Ascending aorta (tissue), 2 donors: ENCODE measurements at regions not wholly inside any gene's neighbourhood (a gene's known extent, or its start where the extent isn't known, plus 50 kb on each side); places are given as distances from the start of the nearest gene placed in this dataset.
A peak's percentile ranks its signal among the peaks of the same experiment; 100 is the strongest.
"Not testable (repeated sequence)": the region's sequence is repeated elsewhere in the genome, so short reads cannot be mapped to it uniquely, and the experiment has no call there.

Experiments
- DNase-seq, 2 donors: peaks; one replicate each; pipeline ENCODE4 v3.0.0-alpha.2; 2019; ENCODE audit warnings: low spot score in 2 of 2
- H3K27ac ChIP-seq, 2 donors: fragments of 200-600 bp; sonication (generic); one replicate each; pipeline ENCODE4 v1.5.1; 2016 to 2017; ENCODE audit warnings: mild to moderate bottlenecking in 1 of 2
- H3K27me3 ChIP-seq: fragments of 200-600 bp; sonication (generic); one replicate; pipeline ENCODE4 v1.5.1; 2017
- H3K36me3 ChIP-seq, 2 donors: fragments of 200-600 bp; sonication (generic); one replicate each; pipeline ENCODE4 v1.5.1; 2016
- H3K4me1 ChIP-seq, 2 donors: fragments of 200-600 bp; sonication (generic); one replicate each; pipeline ENCODE4 v1.5.1; 2016 to 2017; ENCODE audit warnings: mild to moderate bottlenecking in 1 of 2
- H3K4me3 ChIP-seq, 2 donors: fragments of 200-600 bp; sonication (generic); one replicate each; pipeline ENCODE4 v1.5.1; 2016 to 2017; ENCODE audit warnings: mild to moderate bottlenecking in 1 of 2
- H3K9me3 ChIP-seq, 2 donors: fragments of 200-600 bp; sonication (generic); one replicate each; pipeline ENCODE4 v1.5.1; 2016
- intact Hi-C: fragments of 100-400 bp; cut with DNase I; formaldehyde crosslinking; loops from one replicate; pipeline ENCODE4 v1.15.1; 2023
- TF ChIP-seq, protein P1 (sequence below), 3 experiments: fragments of 200-600 bp in 2 of 3; fragments of 450-650 bp in 1 of 3; sonication (generic) in 2 of 3; IDR thresholded peaks; one replicate each; pipeline ENCODE4 v1.5.1; 2016 to 2019; ENCODE audit warnings: antibody characterized with exemption in 3 of 3, mild to moderate bottlenecking in 1 of 3, moderate library complexity in 1 of 3

- intact Hi-C loops: no loop called here
- H3K4me3 ChIP-seq: no peak overlapping the region
- DNase-seq: no peak
- TF ChIP-seq, protein P1, sequence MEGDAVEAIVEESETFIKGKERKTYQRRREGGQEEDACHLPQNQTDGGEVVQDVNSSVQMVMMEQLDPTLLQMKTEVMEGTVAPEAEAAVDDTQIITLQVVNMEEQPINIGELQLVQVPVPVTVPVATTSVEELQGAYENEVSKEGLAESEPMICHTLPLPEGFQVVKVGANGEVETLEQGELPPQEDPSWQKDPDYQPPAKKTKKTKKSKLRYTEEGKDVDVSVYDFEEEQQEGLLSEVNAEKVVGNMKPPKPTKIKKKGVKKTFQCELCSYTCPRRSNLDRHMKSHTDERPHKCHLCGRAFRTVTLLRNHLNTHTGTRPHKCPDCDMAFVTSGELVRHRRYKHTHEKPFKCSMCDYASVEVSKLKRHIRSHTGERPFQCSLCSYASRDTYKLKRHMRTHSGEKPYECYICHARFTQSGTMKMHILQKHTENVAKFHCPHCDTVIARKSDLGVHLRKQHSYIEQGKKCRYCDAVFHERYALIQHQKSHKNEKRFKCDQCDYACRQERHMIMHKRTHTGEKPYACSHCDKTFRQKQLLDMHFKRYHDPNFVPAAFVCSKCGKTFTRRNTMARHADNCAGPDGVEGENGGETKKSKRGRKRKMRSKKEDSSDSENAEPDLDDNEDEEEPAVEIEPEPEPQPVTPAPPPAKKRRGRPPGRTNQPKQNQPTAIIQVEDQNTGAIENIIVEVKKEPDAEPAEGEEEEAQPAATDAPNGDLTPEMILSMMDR (IDR thresholded peaks at IDR 0.05): no peak
- H3K9me3 ChIP-seq: no peaks in the 10 kb centered on the region
- H3K4me1 ChIP-seq: no peaks in the 10 kb centered on the region
- H3K27me3 ChIP-seq: no peaks in the 10 kb centered on the region
- H3K27ac ChIP-seq: no peak overlapping the region
- H3K36me3 ChIP-seq: no peaks in the 10 kb centered on the region
Observed at GRCh38 chr10:63675171-63675570, 154.0 kb downstream of the REEP3 start.

GRCh38 chr10:63677001-63677400, 155.8 kb downstream of the REEP3 start:
- H3K27me3 ChIP-seq: no peaks in the 10 kb centered on the region
- TF ChIP-seq, protein P1 (IDR thresholded peaks at IDR 0.05): no peak
- no peaks in the 10 kb centered on the region for H3K36me3 ChIP-seq
- no peaks in the 10 kb centered on the region for H3K4me1 ChIP-seq
- no peak overlapping the region for H3K27ac ChIP-seq
- no peak overlapping the region for H3K4me3 ChIP-seq
- no peaks in the 10 kb centered on the region for H3K9me3 ChIP-seq
- no peak for DNase-seq
- intact Hi-C loops: no loop called here

DNA sequence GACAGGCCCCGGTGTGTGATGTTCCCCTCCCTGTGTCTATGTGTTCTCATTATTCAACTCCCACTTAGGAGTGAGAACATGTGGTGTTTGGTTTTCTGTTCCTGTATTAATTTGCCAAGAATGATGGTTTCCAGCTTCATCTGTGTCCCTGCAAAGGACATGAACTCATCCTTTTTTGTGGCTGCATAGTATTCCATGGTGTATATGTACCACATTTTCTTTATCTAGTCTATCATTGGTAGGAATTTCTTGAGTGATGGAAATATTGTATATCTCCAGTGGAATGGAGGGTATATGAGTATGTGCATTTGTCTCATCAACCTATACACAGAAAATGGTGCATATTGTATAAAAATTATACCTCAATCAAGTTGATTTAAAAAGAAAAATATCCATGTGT, 159.3 kb downstream of the REEP3 start:
- H3K9me3 ChIP-seq, H3K4me3 ChIP-seq, H3K4me1 ChIP-seq, DNase-seq, H3K27me3 ChIP-seq, H3K27ac ChIP-seq, intact Hi-C loops, H3K36me3 ChIP-seq: not testable (repeated sequence)

GRCh38 chr10:63681993-63682697, 160.9 kb downstream of the REEP3 start:
- no peaks in the 10 kb centered on the region for H3K4me1 ChIP-seq
- TF ChIP-seq, protein P1 (IDR thresholded peaks at IDR 0.05): no peak
- no peak overlapping the region for H3K4me3 ChIP-seq
- intact Hi-C loops: no loop called here
- H3K27ac ChIP-seq: peak overlapping the region in 1 of 2 donors; percentile 48
- no peak for DNase-seq
- H3K9me3 ChIP-seq: no peaks in the 10 kb centered on the region
- H3K36me3 ChIP-seq: no peaks in the 10 kb centered on the region
- H3K27me3 ChIP-seq: no peaks in the 10 kb centered on the region

DNA sequence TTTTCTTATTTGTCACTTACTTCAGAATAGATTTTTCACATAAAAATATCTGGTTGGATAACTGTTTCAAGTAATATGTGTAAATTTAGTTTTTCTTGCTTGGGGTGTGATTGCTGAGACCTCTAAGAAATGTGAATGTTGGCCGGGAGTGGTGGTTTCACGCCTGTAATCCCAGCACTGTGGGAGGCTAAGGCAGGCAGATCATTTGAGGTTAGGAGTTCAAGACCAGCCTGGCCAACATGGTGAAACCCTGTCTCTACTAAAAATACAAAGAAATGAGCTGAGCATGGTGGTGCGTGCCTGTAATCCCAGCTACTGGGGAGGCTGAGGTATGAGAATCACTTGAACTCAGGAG, 161.5 kb downstream of the REEP3 start:
- intact Hi-C loops, DNase-seq, H3K9me3 ChIP-seq, H3K4me1 ChIP-seq, H3K4me3 ChIP-seq, H3K27me3 ChIP-seq, H3K36me3 ChIP-seq: not testable (repeated sequence)
- H3K27ac ChIP-seq: peak overlapping the region in 1 of 2 donors; percentile 48

- TF ChIP-seq, protein P1 (IDR thresholded peaks at IDR 0.05): no peak
- no peaks in the 10 kb centered on the region for H3K27me3 ChIP-seq
- no peaks in the 10 kb centered on the region for H3K4me1 ChIP-seq
- H3K36me3 ChIP-seq: no peaks in the 10 kb centered on the region
- no peak overlapping the region for H3K27ac ChIP-seq
- H3K9me3 ChIP-seq: no peaks in the 10 kb centered on the region
- intact Hi-C loops: no loop called here
- no peak for DNase-seq
- H3K4me3 ChIP-seq: no peak overlapping the region
Observed at GRCh38 chr10:63683223-63683622, 162.0 kb downstream of the REEP3 start.

- Histone ChIP-seq H3K4me3 (no peak overlapping the region), H3K9me3 (no peaks in the 10 kb centered on the region), H3K36me3 (no peaks in the 10 kb centered on the region), H3K4me1 (no peaks in the 10 kb centered on the region), H3K27me3 (no peaks in the 10 kb centered on the region), H3K27ac (no peak overlapping the region)
- no peak for DNase-seq
- intact Hi-C loops: no loop called here
- TF ChIP-seq, protein P1 (IDR thresholded peaks at IDR 0.05): no peak
Observed at GRCh38 chr10:63683686-63684085, 162.5 kb downstream of the REEP3 start.
